Right lobe of liver (tissue), 4 donors: ENCODE measurements at regions not wholly inside any gene's neighbourhood (a gene's known extent, or its start where the extent isn't known, plus 50 kb on each side); places are given as distances from the start of the nearest gene placed in this dataset.
"Not testable (repeated sequence)": the region's sequence is repeated elsewhere in the genome, so short reads cannot be mapped to it uniquely, and the experiment has no call there.

Experiments used
- POLR2A ChIP-seq: fragments of 450-650 bp; IDR thresholded peaks from one replicate; pipeline ENCODE4 v1.6.1; 2017; ENCODE audit warnings: antibody characterized with exemption, mild to moderate bottlenecking
- TF ChIP-seq, protein P1 (sequence below), 4 donors: fragments of 200-600 bp in 3 of 4; fragments of 450-650 bp in 1 of 4; IDR thresholded peaks; one replicate each; pipeline versions ENCODE4 v1.5.1 to v1.8.0; 2016 to 2022; ENCODE audit warnings: antibody characterized with exemption in 4 of 4, mild to moderate bottlenecking in 2 of 4
- donor health status: DM: no; HTN: no; CAD: no.
- donor health status: DM: no; HTN: no; CAD: no.
- donor health status: DM: no; HTN: yes; CAD: no.

- not testable (repeated sequence) for TF ChIP-seq POLR2A
- TF ChIP-seq, protein P1, sequence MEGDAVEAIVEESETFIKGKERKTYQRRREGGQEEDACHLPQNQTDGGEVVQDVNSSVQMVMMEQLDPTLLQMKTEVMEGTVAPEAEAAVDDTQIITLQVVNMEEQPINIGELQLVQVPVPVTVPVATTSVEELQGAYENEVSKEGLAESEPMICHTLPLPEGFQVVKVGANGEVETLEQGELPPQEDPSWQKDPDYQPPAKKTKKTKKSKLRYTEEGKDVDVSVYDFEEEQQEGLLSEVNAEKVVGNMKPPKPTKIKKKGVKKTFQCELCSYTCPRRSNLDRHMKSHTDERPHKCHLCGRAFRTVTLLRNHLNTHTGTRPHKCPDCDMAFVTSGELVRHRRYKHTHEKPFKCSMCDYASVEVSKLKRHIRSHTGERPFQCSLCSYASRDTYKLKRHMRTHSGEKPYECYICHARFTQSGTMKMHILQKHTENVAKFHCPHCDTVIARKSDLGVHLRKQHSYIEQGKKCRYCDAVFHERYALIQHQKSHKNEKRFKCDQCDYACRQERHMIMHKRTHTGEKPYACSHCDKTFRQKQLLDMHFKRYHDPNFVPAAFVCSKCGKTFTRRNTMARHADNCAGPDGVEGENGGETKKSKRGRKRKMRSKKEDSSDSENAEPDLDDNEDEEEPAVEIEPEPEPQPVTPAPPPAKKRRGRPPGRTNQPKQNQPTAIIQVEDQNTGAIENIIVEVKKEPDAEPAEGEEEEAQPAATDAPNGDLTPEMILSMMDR (IDR thresholded peaks at IDR 0.05) = not testable (repeated sequence)
Observed at GRCh38 chr3:75901446-75901845, 116.1 kb upstream of the ZNF717 start.
